ENCODE measurements at regions not wholly inside any gene's neighbourhood (a gene's known extent, or its start where the extent isn't known, plus 50 kb on each side); places are given as distances from the start of the nearest gene placed in this dataset.

DNA sequence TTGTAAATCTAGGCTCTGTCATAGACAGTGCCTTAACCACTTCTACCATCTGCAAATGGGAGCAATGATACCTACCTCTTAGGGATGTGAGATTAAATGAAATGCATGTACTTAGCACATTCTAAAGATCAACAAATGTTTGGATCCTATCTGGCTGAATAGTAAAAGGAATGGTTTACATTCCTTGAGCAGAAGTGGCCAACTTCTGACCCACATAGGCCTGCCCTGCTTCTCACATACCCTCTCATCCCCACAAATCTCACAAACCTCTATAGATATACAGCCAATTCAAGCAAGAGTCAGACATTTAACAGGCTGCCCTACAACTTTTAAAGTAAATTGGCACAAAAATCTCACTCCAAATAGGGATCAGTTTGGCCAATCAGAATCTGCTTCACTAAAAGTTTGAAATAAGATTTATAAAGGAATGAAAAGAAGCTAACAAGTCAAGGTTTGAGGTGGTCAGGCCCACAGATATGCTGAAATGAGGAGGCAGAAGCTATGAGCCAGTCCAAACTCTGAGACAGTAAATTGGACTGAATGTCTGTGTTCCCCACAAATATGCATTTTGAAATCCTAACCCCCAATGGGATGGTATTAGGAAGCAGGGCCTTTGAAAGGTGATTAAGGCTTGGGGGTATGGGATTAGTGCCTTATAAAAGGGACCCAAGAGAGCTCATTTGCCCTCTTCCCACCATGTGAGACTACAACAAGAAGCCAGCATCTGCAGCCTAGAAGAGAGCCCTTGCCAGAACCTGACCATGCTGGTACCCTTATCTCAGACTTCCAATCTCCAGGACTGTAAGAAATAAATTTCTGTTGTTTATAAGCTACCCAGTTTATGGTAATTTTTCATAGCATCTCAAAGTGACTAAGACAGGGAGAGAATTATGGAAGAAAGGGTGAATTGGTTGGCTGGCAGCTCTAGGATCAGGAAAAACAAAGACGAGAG is 227.8 kb upstream of the RBMS1 start:
- no peaks in the 10 kb centered on the region for H3K27me3 ChIP-seq
- intact Hi-C loops (cut with DNase I) = no loop called here
- TF ChIP-seq, protein P1, sequence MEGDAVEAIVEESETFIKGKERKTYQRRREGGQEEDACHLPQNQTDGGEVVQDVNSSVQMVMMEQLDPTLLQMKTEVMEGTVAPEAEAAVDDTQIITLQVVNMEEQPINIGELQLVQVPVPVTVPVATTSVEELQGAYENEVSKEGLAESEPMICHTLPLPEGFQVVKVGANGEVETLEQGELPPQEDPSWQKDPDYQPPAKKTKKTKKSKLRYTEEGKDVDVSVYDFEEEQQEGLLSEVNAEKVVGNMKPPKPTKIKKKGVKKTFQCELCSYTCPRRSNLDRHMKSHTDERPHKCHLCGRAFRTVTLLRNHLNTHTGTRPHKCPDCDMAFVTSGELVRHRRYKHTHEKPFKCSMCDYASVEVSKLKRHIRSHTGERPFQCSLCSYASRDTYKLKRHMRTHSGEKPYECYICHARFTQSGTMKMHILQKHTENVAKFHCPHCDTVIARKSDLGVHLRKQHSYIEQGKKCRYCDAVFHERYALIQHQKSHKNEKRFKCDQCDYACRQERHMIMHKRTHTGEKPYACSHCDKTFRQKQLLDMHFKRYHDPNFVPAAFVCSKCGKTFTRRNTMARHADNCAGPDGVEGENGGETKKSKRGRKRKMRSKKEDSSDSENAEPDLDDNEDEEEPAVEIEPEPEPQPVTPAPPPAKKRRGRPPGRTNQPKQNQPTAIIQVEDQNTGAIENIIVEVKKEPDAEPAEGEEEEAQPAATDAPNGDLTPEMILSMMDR (IDR thresholded peaks at IDR 0.05) = no peak
- no peak for TF ChIP-seq POLR2A (IDR thresholded peaks at IDR 0.05)

DNA sequence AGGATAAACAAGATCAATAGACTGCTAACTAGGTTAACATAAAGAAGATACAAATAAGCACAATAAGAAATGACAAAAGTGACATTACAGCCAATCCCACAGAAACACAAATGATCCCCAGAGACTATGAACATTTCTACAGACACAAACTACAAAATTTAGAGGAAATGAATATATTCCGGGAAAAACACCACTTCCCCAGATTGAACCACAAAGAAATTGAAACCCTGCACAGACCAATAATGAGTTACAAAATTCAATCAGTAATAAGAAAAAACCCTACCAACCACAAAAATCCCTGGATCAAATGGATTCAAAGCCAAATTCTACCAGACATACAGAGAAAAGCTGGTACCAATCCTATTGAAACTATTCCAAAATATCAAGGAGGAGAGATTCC is 232.4 kb upstream of the RBMS1 start:
- intact Hi-C loops (cut with DNase I) = no loop called here
- no peaks in the 10 kb centered on the region for H3K4me1 ChIP-seq
- 35 to 50% methylated on average over 1 of the region's 1 CpG for WGBS, 2 donors

More for the DNA sequence above, 227.8 kb upstream of the RBMS1 start:
- H3K9me3 ChIP-seq = no peaks in the 10 kb centered on the region
- no peak overlapping the region for H3K27ac ChIP-seq
- whole genome bisulfite sequencing, 2 donors = 69 to 96% methylated on average over 1 of the region's 1 CpG
- no peak overlapping the region for H3K4me3 ChIP-seq
- no peak for DNase-seq
- no peaks in the 10 kb centered on the region for H3K36me3 ChIP-seq
- H3K4me1 ChIP-seq = no peaks in the 10 kb centered on the region

GRCh38 chr2:160730296-160730995 is 236.8 kb upstream of the RBMS1 start:
- no peaks in the 10 kb centered on the region for H3K4me1 ChIP-seq
- intact Hi-C loops (cut with DNase I) = no loop called here
- H3K36me3 ChIP-seq = no peaks in the 10 kb centered on the region
- no peaks in the 10 kb centered on the region for H3K9me3 ChIP-seq
- no peak for DNase-seq
- TF ChIP-seq, protein P1 (IDR thresholded peaks at IDR 0.05) = no peak
- TF ChIP-seq POLR2A (IDR thresholded peaks at IDR 0.05) = no peak
- no peaks in the 10 kb centered on the region for H3K27me3 ChIP-seq
- 95% methylated on average over 1 of the region's 1 CpG for WGBS, 2 donors
- no peak overlapping the region for H3K27ac ChIP-seq
- no peak overlapping the region for H3K4me3 ChIP-seq

More for the DNA sequence above, 232.4 kb upstream of the RBMS1 start:
- no peak for TF ChIP-seq POLR2A (IDR thresholded peaks at IDR 0.05)
- TF ChIP-seq, protein P1 (IDR thresholded peaks at IDR 0.05) = no peak
- H3K27ac ChIP-seq = no peak overlapping the region
- DNase-seq = no peak
- no peaks in the 10 kb centered on the region for H3K27me3 ChIP-seq
- H3K36me3 ChIP-seq = no peaks in the 10 kb centered on the region
- H3K9me3 ChIP-seq = no peaks in the 10 kb centered on the region
- no peak overlapping the region for H3K4me3 ChIP-seq

DNA sequence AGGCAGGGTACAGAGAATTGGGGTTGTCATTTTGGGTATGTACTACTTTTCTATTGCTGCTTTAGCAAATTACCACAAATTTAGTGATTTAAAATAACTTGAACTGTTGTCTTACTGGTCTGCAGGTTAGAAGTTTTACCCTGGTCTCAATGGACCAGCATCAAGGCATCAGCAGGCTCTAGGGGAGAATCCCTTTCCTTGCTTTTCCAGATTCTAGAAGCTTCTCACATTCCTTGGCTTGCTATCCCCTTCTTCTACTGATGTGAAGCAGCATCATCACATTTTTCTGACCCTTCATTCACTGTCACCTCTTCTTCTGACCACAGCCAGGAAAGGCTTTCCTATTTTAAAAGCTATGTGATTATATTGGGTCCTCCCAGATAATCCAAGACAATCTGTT is 237.8 kb upstream of the RBMS1 start:
- H3K4me3 ChIP-seq = no peak overlapping the region
- H3K9me3 ChIP-seq = no peaks in the 10 kb centered on the region
- DNase-seq = no peak
- H3K27ac ChIP-seq = no peak overlapping the region
- intact Hi-C loops (cut with DNase I) = no loop called here
- no peaks in the 10 kb centered on the region for H3K27me3 ChIP-seq
- TF ChIP-seq POLR2A (IDR thresholded peaks at IDR 0.05) = no peak
- TF ChIP-seq, protein P1 (IDR thresholded peaks at IDR 0.05) = no peak
- H3K4me1 ChIP-seq = no peaks in the 10 kb centered on the region
- H3K36me3 ChIP-seq = no peaks in the 10 kb centered on the region

DNA sequence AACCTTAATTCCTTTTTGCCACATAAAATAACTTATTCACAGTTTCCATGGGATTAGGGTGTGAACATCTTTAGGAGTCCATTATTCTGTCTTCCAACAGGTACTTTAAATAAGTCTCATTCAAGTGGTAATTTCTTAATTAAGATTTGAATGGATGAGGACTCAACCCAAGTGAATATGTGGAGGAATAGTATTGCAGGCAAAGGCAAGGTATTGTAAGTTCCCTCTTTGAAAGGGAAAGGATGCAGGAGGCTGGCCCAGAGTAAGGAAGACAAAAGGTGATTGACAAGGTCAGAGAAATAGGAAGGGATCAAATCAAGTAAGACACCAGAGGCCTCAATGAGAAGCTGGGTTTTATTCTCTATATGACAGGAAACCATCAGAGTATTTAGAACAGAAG is 238.2 kb upstream of the RBMS1 start:
- intact Hi-C loops (cut with DNase I) = no loop called here
- no peaks in the 10 kb centered on the region for H3K27me3 ChIP-seq
- no peak overlapping the region for H3K4me3 ChIP-seq
- TF ChIP-seq, protein P1 (IDR thresholded peaks at IDR 0.05) = no peak
- TF ChIP-seq POLR2A (IDR thresholded peaks at IDR 0.05) = no peak
- H3K27ac ChIP-seq = no peak overlapping the region
- no peaks in the 10 kb centered on the region for H3K9me3 ChIP-seq
- H3K4me1 ChIP-seq = no peaks in the 10 kb centered on the region
- no peaks in the 10 kb centered on the region for H3K36me3 ChIP-seq
- DNase-seq = no peak

All from esophagus squamous epithelium (tissue), 5 donors.